IMR-90 (cell line): ENCODE measurements at regions not wholly inside any gene's neighbourhood (a gene's known extent, or its start where the extent isn't known, plus 50 kb on each side); places are given as distances from the start of the nearest gene placed in this dataset.

Source experiments
- CEBPB ChIP-seq: IDR thresholded peaks from 2 replicates; pipeline ENCODE4 v1.6.1; 2012; ENCODE audit warnings: low read depth, low read length, improper control_type of control experiment
- CTCF ChIP-seq: conservative IDR thresholded peaks from 2 replicates; pipeline ENCODE4 v1.5.1; 2012; ENCODE audit warnings: mild to moderate bottlenecking, low read depth, low read length, improper control_type of control experiment
- FOS ChIP-seq: fragments of 150-350 bp; IDR thresholded peaks from 2 replicates; pipeline ENCODE4 v1.6.1; 2016; ENCODE audit warnings: low read depth, low read length
- POLR2A ChIP-seq: IDR thresholded peaks from 2 replicates; pipeline ENCODE4 v1.6.1; 2012; ENCODE audit warnings: mild to moderate bottlenecking, low read depth, low read length
- RAD21 ChIP-seq: IDR thresholded peaks from 2 replicates; pipeline ENCODE4 v1.6.1; 2012; ENCODE audit warnings: low read length, improper control_type of control experiment
- RCOR1 ChIP-seq: IDR thresholded peaks from 2 replicates; pipeline ENCODE4 v1.6.1; 2012; ENCODE audit warnings: mild to moderate bottlenecking, low read length, improper control_type of control experiment; ENCODE audit not compliant: insufficient replicate concordance
- SMC3 ChIP-seq: fragments of 150-350 bp; IDR thresholded peaks from 2 replicates; pipeline ENCODE4 v1.6.1; 2016; ENCODE audit warnings: low read depth, mild to moderate bottlenecking, antibody characterized with exemption, low read length, moderate library complexity

- TF ChIP-seq SMC3 (no peak), CTCF (no peak), FOS (no peak), RAD21 (no peak), RCOR1 (no peak), POLR2A (no peak), CEBPB (no peak)
Measured at GRCh38 chr10:33831591-33831990, 497.1 kb upstream of the NRP1 start.
